SK-N-SH treated with all-trans-retinoic acid at 6 μM for 48 hours (cell line): ENCODE measurements at regions not wholly inside any gene's neighbourhood (a gene's known extent, or its start where the extent isn't known, plus 50 kb on each side); places are given as distances from the start of the nearest gene placed in this dataset.

Experiments
- ATAC-seq: fragments of 200-7000 bp; cut with Tn5 transposase; 3 replicates; pipeline ENCODE4 v1.9.1; 2020; ENCODE audit warnings: mild to moderate bottlenecking, moderate library complexity
- BACH2 ChIP-seq: fragments of 250-450 bp; sonication (Bioruptor Pico); IDR thresholded peaks from 2 replicates; pipeline ENCODE4 v1.9.0; 2021; ENCODE audit warnings: mild to moderate bottlenecking, borderline replicate concordance
- CSDC2 ChIP-seq: fragments of 250-450 bp; sonication (Bioruptor Pico); IDR thresholded peaks from 2 replicates; pipeline ENCODE4 v1.5.0; 2020; ENCODE audit warnings: mild to moderate bottlenecking, moderate library complexity
- ESRRG ChIP-seq: fragments of 250-450 bp; sonication (Bioruptor Pico); IDR thresholded peaks from 2 replicates; pipeline ENCODE4 v1.6.1; 2021; ENCODE audit warnings: mild to moderate bottlenecking
- ISL1 ChIP-seq: fragments of 250-450 bp; sonication (Bioruptor Pico); IDR thresholded peaks from 2 replicates; pipeline ENCODE4 v2.1.2; 2022; ENCODE audit warnings: mild to moderate bottlenecking, moderate library complexity
- OSR1 ChIP-seq: fragments of 250-450 bp; sonication (Bioruptor Pico); IDR thresholded peaks from 2 replicates; pipeline ENCODE4 v1.8.0; 2022; ENCODE audit warnings: moderate library complexity, mild to moderate bottlenecking, inconsistent platforms
- PPARA ChIP-seq: fragments of 250-450 bp; sonication (Bioruptor Pico); IDR thresholded peaks from 2 replicates; pipeline ENCODE4 v1.5.0; 2020; ENCODE audit warnings: mild to moderate bottlenecking, borderline replicate concordance
- RARB ChIP-seq: fragments of 250-450 bp; sonication (Bioruptor Pico); IDR thresholded peaks from 2 replicates; pipeline ENCODE4 v1.8.0; 2021; ENCODE audit warnings: mild to moderate bottlenecking, moderate library complexity
- SNAI2 ChIP-seq: fragments of 250-450 bp; sonication (Bioruptor Pico); IDR thresholded peaks from 2 replicates; pipeline ENCODE4 v1.5.0; 2020; ENCODE audit warnings: mild to moderate bottlenecking, moderate library complexity
- ZFP30 ChIP-seq: fragments of 450-650 bp; formaldehyde crosslinking; IDR thresholded peaks from 2 replicates; pipeline ENCODE4 v1.5.0; 2022; ENCODE audit warnings: mild to moderate bottlenecking, moderate library complexity
- ZNF565 ChIP-seq: fragments of 450-650 bp; formaldehyde crosslinking; conservative IDR thresholded peaks from 2 replicates; pipeline ENCODE4 v1.5.0; 2020; ENCODE audit warnings: low read depth, mild to moderate bottlenecking, moderate library complexity
- ZNF70 ChIP-seq: fragments of 450-650 bp; formaldehyde crosslinking; IDR thresholded peaks from 2 replicates; pipeline ENCODE4 v1.5.0; 2020; ENCODE audit warnings: mild to moderate bottlenecking, moderate library complexity
- ZNF8 ChIP-seq: fragments of 450-650 bp; formaldehyde crosslinking; IDR thresholded peaks from 2 replicates; pipeline ENCODE4 v1.5.0; 2020; ENCODE audit warnings: mild to moderate bottlenecking, moderate library complexity
- TF ChIP-seq, protein P1 (sequence below): fragments of 250-450 bp; sonication (Bioruptor Pico); IDR thresholded peaks from 2 replicates; pipeline ENCODE4 v1.5.0; 2020; ENCODE audit warnings: mild to moderate bottlenecking, moderate library complexity
- TF ChIP-seq, protein P2 (sequence below): fragments of 250-450 bp; sonication (Bioruptor Pico); IDR thresholded peaks from 2 replicates; pipeline ENCODE4 v1.5.1; 2021; ENCODE audit warnings: mild to moderate bottlenecking, moderate library complexity
- TF ChIP-seq, protein P3 (sequence below): fragments of 250-450 bp; sonication (Bioruptor Pico); IDR thresholded peaks from 2 replicates; pipeline ENCODE4 v1.8.0; 2021; ENCODE audit warnings: low read depth, mild to moderate bottlenecking, moderate library complexity, borderline replicate concordance
- TF ChIP-seq, protein P4 (sequence below): fragments of 250-450 bp; sonication (Bioruptor Pico); IDR thresholded peaks from 2 replicates; pipeline ENCODE4 v1.8.0; 2020; ENCODE audit warnings: mild to moderate bottlenecking, moderate library complexity, borderline replicate concordance

DNA sequence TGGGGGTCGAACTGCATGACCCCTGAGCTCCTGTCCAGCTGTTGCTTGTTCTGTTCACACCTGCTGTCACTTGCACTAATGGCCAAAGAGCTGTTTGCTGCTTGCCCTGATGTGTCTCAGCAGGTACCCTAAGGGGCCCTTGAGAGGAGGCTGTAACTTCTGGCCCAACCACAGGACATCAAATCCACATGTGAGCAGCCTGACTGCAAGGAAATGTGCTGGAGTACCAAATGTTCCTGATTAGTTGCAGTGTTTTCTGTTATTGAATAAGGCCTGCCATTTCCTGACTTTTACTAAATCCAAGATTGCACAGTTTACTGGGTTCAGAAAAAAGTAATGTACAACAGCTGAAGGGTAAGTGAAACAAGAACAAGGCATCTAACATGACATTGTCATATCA lies 91.7 kb upstream of the IL6 start:
- ATAC-seq: no peak
- TF ChIP-seq, protein P1, sequence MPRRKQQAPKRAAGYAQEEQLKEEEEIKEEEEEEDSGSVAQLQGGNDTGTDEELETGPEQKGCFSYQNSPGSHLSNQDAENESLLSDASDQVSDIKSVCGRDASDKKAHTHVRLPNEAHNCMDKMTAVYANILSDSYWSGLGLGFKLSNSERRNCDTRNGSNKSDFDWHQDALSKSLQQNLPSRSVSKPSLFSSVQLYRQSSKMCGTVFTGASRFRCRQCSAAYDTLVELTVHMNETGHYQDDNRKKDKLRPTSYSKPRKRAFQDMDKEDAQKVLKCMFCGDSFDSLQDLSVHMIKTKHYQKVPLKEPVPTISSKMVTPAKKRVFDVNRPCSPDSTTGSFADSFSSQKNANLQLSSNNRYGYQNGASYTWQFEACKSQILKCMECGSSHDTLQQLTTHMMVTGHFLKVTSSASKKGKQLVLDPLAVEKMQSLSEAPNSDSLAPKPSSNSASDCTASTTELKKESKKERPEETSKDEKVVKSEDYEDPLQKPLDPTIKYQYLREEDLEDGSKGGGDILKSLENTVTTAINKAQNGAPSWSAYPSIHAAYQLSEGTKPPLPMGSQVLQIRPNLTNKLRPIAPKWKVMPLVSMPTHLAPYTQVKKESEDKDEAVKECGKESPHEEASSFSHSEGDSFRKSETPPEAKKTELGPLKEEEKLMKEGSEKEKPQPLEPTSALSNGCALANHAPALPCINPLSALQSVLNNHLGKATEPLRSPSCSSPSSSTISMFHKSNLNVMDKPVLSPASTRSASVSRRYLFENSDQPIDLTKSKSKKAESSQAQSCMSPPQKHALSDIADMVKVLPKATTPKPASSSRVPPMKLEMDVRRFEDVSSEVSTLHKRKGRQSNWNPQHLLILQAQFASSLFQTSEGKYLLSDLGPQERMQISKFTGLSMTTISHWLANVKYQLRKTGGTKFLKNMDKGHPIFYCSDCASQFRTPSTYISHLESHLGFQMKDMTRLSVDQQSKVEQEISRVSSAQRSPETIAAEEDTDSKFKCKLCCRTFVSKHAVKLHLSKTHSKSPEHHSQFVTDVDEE (CRISPR knock-in tag): no peak

DNA sequence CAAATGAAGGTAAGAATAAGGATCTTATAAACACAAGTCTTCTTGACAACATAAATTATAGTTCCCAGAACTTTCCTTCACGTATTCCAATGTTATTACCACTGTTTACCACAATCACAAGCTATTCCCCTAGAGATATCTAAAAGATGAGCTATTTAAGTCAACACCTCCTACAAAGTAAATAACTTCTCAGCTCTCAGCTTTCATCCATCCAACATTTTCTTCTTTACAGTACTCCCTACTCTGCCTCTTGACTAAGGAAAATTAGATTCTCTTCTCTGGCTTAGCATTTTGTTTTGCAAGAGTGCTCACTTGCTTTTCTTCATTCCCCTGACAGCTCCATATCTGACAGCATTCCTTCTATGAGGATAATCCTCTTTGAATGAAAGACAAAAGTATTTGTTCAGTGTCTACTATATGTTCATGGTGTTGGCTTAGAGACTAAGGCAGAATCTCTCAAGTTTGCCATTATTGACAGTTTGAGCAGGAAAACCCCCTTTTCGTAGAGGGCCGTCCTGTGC lies 93.0 kb upstream of the IL6 start:
- TF ChIP-seq ISL1 (CRISPR knock-in tag) (no peak), ZNF70 (CRISPR knock-in tag) (no peak), ZNF8 (CRISPR knock-in tag) (no peak), PPARA (CRISPR knock-in tag) (no peak), BACH2 (CRISPR knock-in tag) (no peak), OSR1 (CRISPR knock-in tag) (no peak), ZFP30 (CRISPR knock-in tag) (no peak)
- TF ChIP-seq, protein P2, sequence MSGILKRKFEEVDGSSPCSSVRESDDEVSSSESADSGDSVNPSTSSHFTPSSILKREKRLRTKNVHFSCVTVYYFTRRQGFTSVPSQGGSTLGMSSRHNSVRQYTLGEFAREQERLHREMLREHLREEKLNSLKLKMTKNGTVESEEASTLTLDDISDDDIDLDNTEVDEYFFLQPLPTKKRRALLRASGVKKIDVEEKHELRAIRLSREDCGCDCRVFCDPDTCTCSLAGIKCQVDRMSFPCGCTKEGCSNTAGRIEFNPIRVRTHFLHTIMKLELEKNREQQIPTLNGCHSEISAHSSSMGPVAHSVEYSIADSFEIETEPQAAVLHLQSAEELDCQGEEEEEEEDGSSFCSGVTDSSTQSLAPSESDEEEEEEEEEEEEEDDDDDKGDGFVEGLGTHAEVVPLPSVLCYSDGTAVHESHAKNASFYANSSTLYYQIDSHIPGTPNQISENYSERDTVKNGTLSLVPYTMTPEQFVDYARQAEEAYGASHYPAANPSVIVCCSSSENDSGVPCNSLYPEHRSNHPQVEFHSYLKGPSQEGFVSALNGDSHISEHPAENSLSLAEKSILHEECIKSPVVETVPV (CRISPR knock-in tag): no peak
- TF ChIP-seq, protein P3, sequence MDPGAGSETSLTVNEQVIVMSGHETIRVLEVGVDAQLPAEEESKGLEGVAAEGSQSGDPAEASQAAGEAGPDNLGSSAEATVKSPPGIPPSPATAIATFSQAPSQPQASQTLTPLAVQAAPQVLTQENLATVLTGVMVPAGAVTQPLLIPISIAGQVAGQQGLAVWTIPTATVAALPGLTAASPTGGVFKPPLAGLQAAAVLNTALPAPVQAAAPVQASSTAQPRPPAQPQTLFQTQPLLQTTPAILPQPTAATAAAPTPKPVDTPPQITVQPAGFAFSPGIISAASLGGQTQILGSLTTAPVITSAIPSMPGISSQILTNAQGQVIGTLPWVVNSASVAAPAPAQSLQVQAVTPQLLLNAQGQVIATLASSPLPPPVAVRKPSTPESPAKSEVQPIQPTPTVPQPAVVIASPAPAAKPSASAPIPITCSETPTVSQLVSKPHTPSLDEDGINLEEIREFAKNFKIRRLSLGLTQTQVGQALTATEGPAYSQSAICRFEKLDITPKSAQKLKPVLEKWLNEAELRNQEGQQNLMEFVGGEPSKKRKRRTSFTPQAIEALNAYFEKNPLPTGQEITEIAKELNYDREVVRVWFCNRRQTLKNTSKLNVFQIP (CRISPR knock-in tag): no peak
- ATAC-seq: no peak

DNA sequence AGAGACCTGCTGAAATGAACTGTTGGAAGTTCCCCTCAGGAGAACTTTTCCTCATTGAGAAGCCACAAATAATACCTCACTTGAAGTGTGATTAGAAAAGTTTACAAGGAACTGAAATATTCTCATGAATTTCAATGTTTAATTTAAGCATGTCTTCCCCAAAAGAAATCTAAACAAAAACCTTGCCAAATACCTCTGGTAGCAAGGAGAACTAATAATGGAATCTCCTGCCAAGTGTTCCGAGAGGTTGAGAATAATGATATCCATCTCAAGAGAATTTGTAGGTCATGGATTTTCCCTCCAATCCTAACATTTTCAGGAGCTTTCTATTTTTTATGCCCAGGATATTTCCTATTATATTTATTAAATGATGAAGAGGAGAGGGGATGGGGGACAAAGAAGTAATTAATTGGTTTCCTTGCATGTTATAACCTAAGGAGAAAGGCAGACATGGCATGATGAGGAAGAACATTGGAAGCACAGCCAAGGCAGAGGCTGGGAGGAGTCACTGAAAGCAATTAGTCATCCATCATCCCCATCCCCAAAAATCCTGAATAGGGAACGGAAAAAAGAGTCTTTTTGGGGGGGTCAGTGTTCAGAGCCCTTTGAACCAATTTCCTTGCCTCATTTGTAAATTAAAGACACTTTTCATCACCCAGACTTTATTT lies 93.6 kb upstream of the IL6 start:
- TF ChIP-seq SNAI2 (CRISPR knock-in tag): no peak
- TF ChIP-seq ZNF8 (CRISPR knock-in tag): no peak
- TF ChIP-seq, protein P4, sequence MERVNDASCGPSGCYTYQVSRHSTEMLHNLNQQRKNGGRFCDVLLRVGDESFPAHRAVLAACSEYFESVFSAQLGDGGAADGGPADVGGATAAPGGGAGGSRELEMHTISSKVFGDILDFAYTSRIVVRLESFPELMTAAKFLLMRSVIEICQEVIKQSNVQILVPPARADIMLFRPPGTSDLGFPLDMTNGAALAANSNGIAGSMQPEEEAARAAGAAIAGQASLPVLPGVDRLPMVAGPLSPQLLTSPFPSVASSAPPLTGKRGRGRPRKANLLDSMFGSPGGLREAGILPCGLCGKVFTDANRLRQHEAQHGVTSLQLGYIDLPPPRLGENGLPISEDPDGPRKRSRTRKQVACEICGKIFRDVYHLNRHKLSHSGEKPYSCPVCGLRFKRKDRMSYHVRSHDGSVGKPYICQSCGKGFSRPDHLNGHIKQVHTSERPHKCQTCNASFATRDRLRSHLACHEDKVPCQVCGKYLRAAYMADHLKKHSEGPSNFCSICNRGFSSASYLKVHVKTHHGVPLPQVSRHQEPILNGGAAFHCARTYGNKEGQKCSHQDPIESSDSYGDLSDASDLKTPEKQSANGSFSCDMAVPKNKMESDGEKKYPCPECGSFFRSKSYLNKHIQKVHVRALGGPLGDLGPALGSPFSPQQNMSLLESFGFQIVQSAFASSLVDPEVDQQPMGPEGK (CRISPR knock-in tag): no peak
- ATAC-seq: no peak

DNA sequence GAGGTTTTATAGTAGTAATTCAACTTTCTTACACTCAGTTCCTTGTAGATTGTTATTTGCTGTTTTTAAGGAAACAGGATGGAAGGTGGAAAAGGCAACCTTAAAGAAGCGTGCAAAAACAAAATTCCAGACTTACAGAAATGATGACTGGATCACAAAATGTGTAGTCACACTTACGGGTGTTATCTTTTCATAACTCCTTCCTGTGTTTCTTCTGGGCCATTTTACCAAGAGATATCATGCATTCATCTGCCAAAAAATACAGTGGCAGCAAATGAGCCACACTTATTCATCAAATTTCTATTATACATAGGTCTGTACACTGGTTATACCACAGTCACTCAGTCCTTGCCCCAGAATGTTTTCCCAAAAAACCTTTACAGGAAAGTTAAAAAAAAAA lies 94.3 kb upstream of the IL6 start:
- TF ChIP-seq, protein P2 (CRISPR knock-in tag): no peak
- TF ChIP-seq RARB (CRISPR knock-in tag): no peak
- TF ChIP-seq OSR1 (CRISPR knock-in tag): no peak
- no peak for TF ChIP-seq BACH2 (CRISPR knock-in tag)
- TF ChIP-seq, all 23 proteins: peak for 0
- ATAC-seq: no peak

DNA sequence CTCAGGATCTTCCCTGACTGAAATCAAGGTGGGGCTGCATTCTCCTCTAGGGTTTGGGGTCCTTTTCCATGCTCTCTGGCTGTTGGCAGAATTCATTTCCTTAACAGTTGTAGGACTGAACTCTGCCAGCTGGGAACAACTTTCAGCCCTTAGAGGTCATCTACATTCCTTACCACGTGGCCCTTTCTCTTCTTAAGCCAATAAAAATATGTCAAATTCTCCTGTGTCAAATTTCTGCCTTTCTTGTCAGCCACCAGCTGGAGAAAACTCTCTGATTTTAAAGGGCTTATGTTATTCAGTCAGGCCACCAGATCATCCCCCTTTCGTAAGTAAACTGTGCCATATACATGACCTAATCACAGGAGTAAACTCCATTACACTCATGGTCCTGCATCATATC lies 95.3 kb upstream of the IL6 start:
- no peak for ATAC-seq
- TF ChIP-seq, protein P2 (CRISPR knock-in tag): no peak
- TF ChIP-seq, protein P3 (CRISPR knock-in tag): no peak
- TF ChIP-seq ESRRG (CRISPR knock-in tag) (no peak), ZFP30 (CRISPR knock-in tag) (no peak), CSDC2 (CRISPR knock-in tag) (no peak), ZNF70 (CRISPR knock-in tag) (no peak), BACH2 (CRISPR knock-in tag) (no peak), ZNF565 (CRISPR knock-in tag) (no peak)
- TF ChIP-seq, protein P1 (CRISPR knock-in tag): no peak
